Peyer's patch (tissue), 4 donors: ENCODE measurements at regions not wholly inside any gene's neighbourhood (a gene's known extent, or its start where the extent isn't known, plus 50 kb on each side); places are given as distances from the start of the nearest gene placed in this dataset.

Experiments used
- POLR2A ChIP-seq, 2 donors: fragments of 450-650 bp; IDR thresholded peaks; one replicate each; pipeline ENCODE4 v1.5.1; 2017; ENCODE audit warnings: antibody characterized with exemption in 2 of 2, mild to moderate bottlenecking in 2 of 2, moderate library complexity in 2 of 2
- TF ChIP-seq, protein P1 (sequence below), 6 experiments: fragments of 450-650 bp in 4 of 6; fragments of 200-600 bp in 2 of 6; sonication (generic) in 1 of 6; IDR thresholded peaks; one replicate each; pipeline ENCODE4 v1.5.1; 2017 to 2019; ENCODE audit warnings: antibody characterized with exemption in 6 of 6, mild to moderate bottlenecking in 3 of 6, moderate library complexity in 1 of 6

DNA sequence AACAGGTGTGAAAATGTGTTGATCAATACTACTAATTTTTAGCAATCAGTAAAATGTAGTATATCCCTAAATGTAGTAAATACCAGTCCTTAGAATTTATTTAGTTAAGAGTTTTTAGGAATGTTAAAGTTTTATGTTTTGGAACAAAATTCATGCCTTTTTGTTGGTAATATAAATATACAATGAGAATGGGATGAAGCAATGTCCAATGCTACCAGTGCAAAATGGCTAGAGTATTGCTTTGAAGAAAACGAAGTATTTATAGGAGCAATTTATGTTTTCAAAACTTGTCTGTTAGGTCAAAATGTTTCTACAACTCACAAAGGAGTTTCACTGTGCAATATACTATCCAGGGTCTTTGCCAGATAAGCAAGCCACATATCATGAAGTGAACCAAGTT is 851.5 kb downstream of the PCDH18 start:
- no peak for TF ChIP-seq POLR2A (IDR thresholded peaks at IDR 0.05)
- TF ChIP-seq, protein P1, sequence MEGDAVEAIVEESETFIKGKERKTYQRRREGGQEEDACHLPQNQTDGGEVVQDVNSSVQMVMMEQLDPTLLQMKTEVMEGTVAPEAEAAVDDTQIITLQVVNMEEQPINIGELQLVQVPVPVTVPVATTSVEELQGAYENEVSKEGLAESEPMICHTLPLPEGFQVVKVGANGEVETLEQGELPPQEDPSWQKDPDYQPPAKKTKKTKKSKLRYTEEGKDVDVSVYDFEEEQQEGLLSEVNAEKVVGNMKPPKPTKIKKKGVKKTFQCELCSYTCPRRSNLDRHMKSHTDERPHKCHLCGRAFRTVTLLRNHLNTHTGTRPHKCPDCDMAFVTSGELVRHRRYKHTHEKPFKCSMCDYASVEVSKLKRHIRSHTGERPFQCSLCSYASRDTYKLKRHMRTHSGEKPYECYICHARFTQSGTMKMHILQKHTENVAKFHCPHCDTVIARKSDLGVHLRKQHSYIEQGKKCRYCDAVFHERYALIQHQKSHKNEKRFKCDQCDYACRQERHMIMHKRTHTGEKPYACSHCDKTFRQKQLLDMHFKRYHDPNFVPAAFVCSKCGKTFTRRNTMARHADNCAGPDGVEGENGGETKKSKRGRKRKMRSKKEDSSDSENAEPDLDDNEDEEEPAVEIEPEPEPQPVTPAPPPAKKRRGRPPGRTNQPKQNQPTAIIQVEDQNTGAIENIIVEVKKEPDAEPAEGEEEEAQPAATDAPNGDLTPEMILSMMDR (IDR thresholded peaks at IDR 0.05): no peak
